ENCODE measurements at regions not wholly inside any gene's neighbourhood (a gene's known extent, or its start where the extent isn't known, plus 50 kb on each side); places are given as distances from the start of the nearest gene placed in this dataset.

DNA sequence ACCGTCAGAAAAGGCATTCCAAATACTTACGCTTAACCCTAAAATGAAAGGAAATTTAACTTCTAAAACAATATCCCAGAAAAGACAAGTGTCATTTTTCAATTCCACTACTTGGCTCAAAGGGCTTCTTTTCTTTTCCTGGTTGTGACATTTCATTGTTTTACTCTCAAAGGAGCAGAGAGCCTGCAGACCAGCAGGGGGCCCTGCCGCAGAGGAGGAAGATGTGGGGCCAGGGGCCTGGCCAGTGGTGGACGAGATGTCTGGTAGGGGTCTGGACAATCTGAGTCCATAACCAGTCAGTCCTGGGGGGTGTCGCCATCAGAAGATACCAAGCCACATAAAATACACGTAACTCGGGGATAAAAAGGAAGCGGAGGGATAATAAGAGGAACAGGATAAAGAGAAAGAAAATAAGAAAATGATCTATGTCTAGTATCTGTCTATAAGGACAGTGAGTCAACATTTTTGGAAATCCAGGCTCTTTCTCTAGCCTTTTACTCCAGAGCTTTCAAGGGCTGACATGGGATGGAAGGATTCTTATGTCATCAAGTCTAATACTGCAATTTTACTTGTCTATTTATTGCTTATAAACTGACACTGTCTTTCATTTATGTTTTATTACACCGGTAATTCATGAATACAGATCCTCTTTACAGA lies 54.2 kb upstream of the ARHGEF3 start:
- H3K9me3 ChIP-seq: no peaks in the 10 kb centered on the region
- H3K27ac ChIP-seq: no peak overlapping the region
- peak in 1 of 2 experiments; percentile 33 for DNase-seq (ENCODE audit: low read depth in 1 of 2, low spot score in 1 of 2)
- ChIA-PET POLR2A (no interaction called here), CTCF (interaction anchor here (0.7 to 1.0 kb wide), 3 partner anchors 8 to 153 kb away, joined by 3 read pairs; no protein-coding TSS in a partner anchor)
- H3K4me3 ChIP-seq: no peak overlapping the region
- no peak for FAIRE-seq
- peak; percentile 47 to 87; a peak in 4 of 6 replicates for ATAC-seq
- H3K4me1 ChIP-seq: 0 out of 3 replicates have a peak, but pooled peaks cover 6% of the 10 kb centered on the region
- TF ChIP-seq CEBPB (IDR thresholded peaks at IDR 0.05): no peak
- no peak for TF ChIP-seq EP300 (IDR thresholded peaks at IDR 0.05)
- TF ChIP-seq, protein P1, sequence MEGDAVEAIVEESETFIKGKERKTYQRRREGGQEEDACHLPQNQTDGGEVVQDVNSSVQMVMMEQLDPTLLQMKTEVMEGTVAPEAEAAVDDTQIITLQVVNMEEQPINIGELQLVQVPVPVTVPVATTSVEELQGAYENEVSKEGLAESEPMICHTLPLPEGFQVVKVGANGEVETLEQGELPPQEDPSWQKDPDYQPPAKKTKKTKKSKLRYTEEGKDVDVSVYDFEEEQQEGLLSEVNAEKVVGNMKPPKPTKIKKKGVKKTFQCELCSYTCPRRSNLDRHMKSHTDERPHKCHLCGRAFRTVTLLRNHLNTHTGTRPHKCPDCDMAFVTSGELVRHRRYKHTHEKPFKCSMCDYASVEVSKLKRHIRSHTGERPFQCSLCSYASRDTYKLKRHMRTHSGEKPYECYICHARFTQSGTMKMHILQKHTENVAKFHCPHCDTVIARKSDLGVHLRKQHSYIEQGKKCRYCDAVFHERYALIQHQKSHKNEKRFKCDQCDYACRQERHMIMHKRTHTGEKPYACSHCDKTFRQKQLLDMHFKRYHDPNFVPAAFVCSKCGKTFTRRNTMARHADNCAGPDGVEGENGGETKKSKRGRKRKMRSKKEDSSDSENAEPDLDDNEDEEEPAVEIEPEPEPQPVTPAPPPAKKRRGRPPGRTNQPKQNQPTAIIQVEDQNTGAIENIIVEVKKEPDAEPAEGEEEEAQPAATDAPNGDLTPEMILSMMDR (IDR thresholded peaks at IDR 0.05): peak; percentile 33; the same call in 1 of the 3 replicates
- peak in 1 of 2 experiments; percentile 32; a peak in 2 of 5 replicates for TF ChIP-seq RAD21 (conservative IDR thresholded peaks at IDR 0.05 in 1 of 2, IDR thresholded peaks at IDR 0.05 in 1 of 2)
- WGBS (ENCODE audit: missing lambda C conversion rate): 71% methylated on average over 9 of the region's 9 CpGs
- no peak overlapping the region for H3K4me2 ChIP-seq

DNA sequence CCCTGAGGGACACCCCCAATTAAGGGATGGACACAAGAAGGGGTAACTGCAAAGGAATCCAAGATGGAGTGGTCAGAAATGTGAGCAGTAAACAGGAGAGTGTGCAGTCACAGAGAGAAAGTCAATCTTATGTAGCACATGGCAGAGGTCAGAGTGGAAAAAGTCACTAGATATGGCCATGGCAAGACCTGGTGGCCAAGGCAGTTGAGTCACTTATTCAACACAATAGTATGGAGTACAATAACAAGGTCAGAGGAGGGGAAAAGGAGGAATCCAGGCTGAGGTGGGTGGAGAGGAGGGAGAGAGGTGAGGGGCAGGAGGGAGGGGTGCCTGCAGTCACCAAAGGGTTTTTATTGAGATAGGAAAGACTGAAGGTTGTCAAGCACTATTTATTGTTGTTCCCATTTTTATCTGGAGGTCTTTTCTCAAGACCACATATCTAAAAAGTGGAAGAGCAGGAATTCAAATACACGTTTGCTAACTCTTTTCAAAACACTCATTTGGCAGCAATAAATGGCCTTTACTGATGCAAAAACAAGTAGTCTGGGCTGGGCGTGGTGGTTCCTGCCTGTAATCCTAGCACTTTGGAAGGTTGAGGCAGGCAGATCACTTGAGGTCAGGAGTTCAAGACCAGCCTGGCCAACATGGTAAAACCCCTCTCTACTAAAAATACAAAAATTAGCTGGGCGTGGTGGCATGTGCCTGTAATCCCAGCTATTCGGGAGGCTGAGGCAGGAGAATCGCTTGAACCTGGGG lies 53.3 kb upstream of the ARHGEF3 start:
- ChIA-PET POLR2A (no interaction called here), CTCF (interaction anchor here (0.7 kb wide), 1 partner anchor 152 kb away, joined by 3 read pairs; no protein-coding TSS in a partner anchor)
- Histone ChIP-seq H3K4me1 (0 out of 3 replicates have a peak, but pooled peaks cover 6% of the 10 kb centered on the region), H3K4me3 (no peak overlapping the region), H3K27ac (no peak overlapping the region), H3K9me3 (no peaks in the 10 kb centered on the region), H3K4me2 (no peak overlapping the region)
- no peak for ATAC-seq
- TF ChIP-seq HEYL (CRISPR knock-in tag; IDR thresholded peaks at IDR 0.05) (no peak), RAD21 (conservative IDR thresholded peaks at IDR 0.05 in 1 of 2, IDR thresholded peaks at IDR 0.05 in 1 of 2) (no peak), CBX2 (IDR thresholded peaks at IDR 0.05; ENCODE audit: borderline replicate concordance, low read depth) (no peak), SREBF2 (IDR thresholded peaks at IDR 0.05) (no peak), MYC (IDR thresholded peaks at IDR 0.05; ENCODE audit: borderline replicate concordance, low read length) (no peak), MAZ (IDR thresholded peaks at IDR 0.05; ENCODE audit: borderline replicate concordance, low read depth, low read length) (no peak), FOSB (CRISPR knock-in tag; IDR thresholded peaks at IDR 0.05) (no peak), HOXB13 (CRISPR knock-in tag; IDR thresholded peaks at IDR 0.05; ENCODE audit: low read depth) (no peak), JUNB (IDR thresholded peaks at IDR 0.05) (no peak), NFE2L2 (conservative IDR thresholded peaks at IDR 0.05; ENCODE audit: low read length) (no peak), RFX5 (IDR thresholded peaks at IDR 0.05) (no peak), HOXB5 (CRISPR knock-in tag; IDR thresholded peaks at IDR 0.05) (no peak), EP300 (IDR thresholded peaks at IDR 0.05) (no peak), TP53 (CRISPR knock-in tag; IDR thresholded peaks at IDR 0.05) (no peak)
- FAIRE-seq: no peak
- WGBS (ENCODE audit: missing lambda C conversion rate): 79% methylated on average over 5 of the region's 5 CpGs
- DNase-seq (ENCODE audit: low read depth in 1 of 2, low spot score in 1 of 2): no peak

DNA sequence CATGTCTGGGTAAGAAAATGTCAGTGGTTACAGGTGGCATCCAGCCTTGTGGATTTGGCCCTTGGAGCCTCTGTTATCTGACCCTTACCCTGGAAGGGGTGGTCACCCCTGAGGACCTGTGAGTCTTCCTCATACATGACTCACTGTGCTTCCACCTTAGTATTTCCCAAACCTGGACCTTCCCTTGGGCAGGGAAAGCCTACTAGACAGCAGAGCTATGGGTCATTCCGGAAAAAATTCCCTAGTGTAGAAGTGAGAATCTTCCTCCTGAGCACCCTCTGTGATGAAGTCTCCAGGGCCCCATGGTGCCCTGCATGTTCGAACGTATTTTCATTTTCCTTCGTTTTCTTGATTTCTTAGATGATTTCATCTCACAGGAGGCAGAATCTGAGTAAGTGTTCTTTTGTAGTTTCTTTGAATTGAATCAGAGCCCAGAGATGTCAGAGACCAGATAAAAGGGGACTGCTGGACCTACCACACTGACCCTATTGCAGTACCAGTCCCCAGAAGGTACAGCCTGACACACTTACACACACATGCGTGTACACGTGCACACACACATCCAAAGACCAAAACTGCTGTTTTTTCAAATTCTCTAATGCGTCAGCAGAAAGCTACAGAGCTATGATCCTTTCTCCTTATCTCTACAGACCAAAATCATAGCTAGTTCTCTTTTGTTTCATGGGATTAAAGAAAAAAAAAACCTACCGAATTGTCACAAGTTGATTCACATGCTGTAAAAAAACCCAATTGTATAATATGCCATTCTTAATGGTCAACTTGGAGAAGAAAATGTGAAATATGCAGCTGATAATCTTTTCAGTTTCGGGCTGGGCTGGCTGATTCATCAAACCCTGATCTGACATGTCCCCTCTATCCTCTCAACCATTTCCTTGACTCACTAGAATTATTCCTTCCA lies 50.5 kb upstream of the ARHGEF3 start:
- DNase-seq (ENCODE audit: low read depth in 1 of 2, low spot score in 1 of 2) (no peak), FAIRE-seq (no peak), ATAC-seq (no peak)
- Histone ChIP-seq H3K4me3 (no peak overlapping the region), H3K27ac (no peak overlapping the region), H3K4me2 (no peak overlapping the region), H3K4me1 (0 out of 3 replicates have a peak, but pooled peaks cover 6% of the 10 kb centered on the region), H3K9me3 (no peaks in the 10 kb centered on the region)
- WGBS (ENCODE audit: missing lambda C conversion rate): 84% methylated on average over 9 of the region's 9 CpGs
- POLR2A ChIA-PET: no interaction called here
- CTCF ChIA-PET: no interaction called here
- no peak for TF ChIP-seq BHLHE40 (IDR thresholded peaks at IDR 0.05; ENCODE audit: low read depth, low read length)
- no peak for TF ChIP-seq FOSL2 (IDR thresholded peaks at IDR 0.05)
- TF ChIP-seq FOSL2 (CRISPR knock-in tag; IDR thresholded peaks at IDR 0.05): no peak
- TF ChIP-seq CHD4 (IDR thresholded peaks at IDR 0.05; ENCODE audit: borderline replicate concordance): no peak
- no peak for TF ChIP-seq HOXA7 (CRISPR knock-in tag; IDR thresholded peaks at IDR 0.05)
